ENCODE measurements at regions not wholly inside any gene's neighbourhood (a gene's known extent, or its start where the extent isn't known, plus 50 kb on each side); places are given as distances from the start of the nearest gene placed in this dataset.

GRCh38 chr2:8525582-8526402 lies 156.1 kb upstream of the ID2 start (continued):
- TF ChIP-seq TCF7 (IDR thresholded peaks at IDR 0.05; ENCODE audit: borderline replicate concordance) (peak; percentile 57; the same call in 1 of the 2 replicates), GABPA (tag; conservative IDR thresholded peaks at IDR 0.05; ENCODE audit: low read depth) (peak; percentile 49), ZNF224 (CRISPR knock-in tag; IDR thresholded peaks at IDR 0.05) (no peak), RBM25 (IDR thresholded peaks at IDR 0.05; ENCODE audit: low read depth, low read length, severe bottlenecking) (no peak), ERF (CRISPR knock-in tag; IDR thresholded peaks at IDR 0.05) (0 out of 2 replicates have a peak, but pooled peaks have one; percentile 50), TAF1 (IDR thresholded peaks at IDR 0.05; ENCODE audit: control insufficient read depth, extremely low read depth, insufficient read depth, low read length, severe bottlenecking) (no peak), PHF8 (IDR thresholded peaks at IDR 0.05; ENCODE audit: borderline replicate concordance, low read length) (peak; percentile 27; the same call in 1 of the 2 replicates), KAT2B (IDR thresholded peaks at IDR 0.05; ENCODE audit: low read depth, low read length) (no peak), KAT8 (IDR thresholded peaks at IDR 0.05; ENCODE audit: low read depth) (no peak), ZNF76 (CRISPR knock-in tag; IDR thresholded peaks at IDR 0.05; ENCODE audit: borderline replicate concordance) (0 out of 2 replicates have a peak, but pooled peaks have one; percentile 56), HDAC2 (IDR thresholded peaks at IDR 0.05) (peak; percentile 22; the same call in 1 of the 2 replicates), RCOR1 (IDR thresholded peaks at IDR 0.05; ENCODE audit: borderline replicate concordance in 1 of 2, low read depth in 2 of 2, low read length in 2 of 2) (peak in 1 of 2 experiments; percentile 85; a peak in 3 of 4 replicates), TBP (optimal IDR thresholded peaks at IDR 0.05; ENCODE audit: low read depth, low read length) (peak; percentile 31), ZNF263 (CRISPR knock-in tag; IDR thresholded peaks at IDR 0.05; ENCODE audit: borderline replicate concordance) (peak; percentile 40; the same call in 1 of the 2 replicates), SRF (CRISPR knock-in tag; IDR thresholded peaks at IDR 0.05) (no peak), SIRT6 (IDR thresholded peaks at IDR 0.05; ENCODE audit: low read depth, low read length) (no peak), MLLT1 (IDR thresholded peaks at IDR 0.05) (peak in 1 of 2 experiments; percentile 62; a peak in 1 of 4 replicates), U2AF1 (optimal IDR thresholded peaks at IDR 0.05; ENCODE audit: low read depth, low read length) (no peak), WHSC1 (IDR thresholded peaks at IDR 0.05; ENCODE audit: low read length) (no peak), POLR2G (IDR thresholded peaks at IDR 0.05; ENCODE audit: low read depth, low read length) (peak; percentile 39), TAL1 (IDR thresholded peaks at IDR 0.05) (peak; percentile 80), ZNF165 (CRISPR knock-in tag; IDR thresholded peaks at IDR 0.05; ENCODE audit: borderline replicate concordance) (no peak), MBD2 (IDR thresholded peaks at IDR 0.05; ENCODE audit: borderline replicate concordance, low read depth) (peak; percentile 24; the same call in 1 of the 2 replicates), PRMT5 (CRISPR knock-in tag; IDR thresholded peaks at IDR 0.05) (no peak), KDM2B (CRISPR knock-in tag; IDR thresholded peaks at IDR 0.05) (no peak)
- TF ChIP-seq, protein P1, sequence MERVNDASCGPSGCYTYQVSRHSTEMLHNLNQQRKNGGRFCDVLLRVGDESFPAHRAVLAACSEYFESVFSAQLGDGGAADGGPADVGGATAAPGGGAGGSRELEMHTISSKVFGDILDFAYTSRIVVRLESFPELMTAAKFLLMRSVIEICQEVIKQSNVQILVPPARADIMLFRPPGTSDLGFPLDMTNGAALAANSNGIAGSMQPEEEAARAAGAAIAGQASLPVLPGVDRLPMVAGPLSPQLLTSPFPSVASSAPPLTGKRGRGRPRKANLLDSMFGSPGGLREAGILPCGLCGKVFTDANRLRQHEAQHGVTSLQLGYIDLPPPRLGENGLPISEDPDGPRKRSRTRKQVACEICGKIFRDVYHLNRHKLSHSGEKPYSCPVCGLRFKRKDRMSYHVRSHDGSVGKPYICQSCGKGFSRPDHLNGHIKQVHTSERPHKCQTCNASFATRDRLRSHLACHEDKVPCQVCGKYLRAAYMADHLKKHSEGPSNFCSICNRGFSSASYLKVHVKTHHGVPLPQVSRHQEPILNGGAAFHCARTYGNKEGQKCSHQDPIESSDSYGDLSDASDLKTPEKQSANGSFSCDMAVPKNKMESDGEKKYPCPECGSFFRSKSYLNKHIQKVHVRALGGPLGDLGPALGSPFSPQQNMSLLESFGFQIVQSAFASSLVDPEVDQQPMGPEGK (CRISPR knock-in tag; IDR thresholded peaks at IDR 0.05; ENCODE audit: borderline replicate concordance) = no peak

Data from K562 (cell line).